OCI-LY1 (cell line): ENCODE measurements at regions not wholly inside any gene's neighbourhood (a gene's known extent, or its start where the extent isn't known, plus 50 kb on each side); places are given as distances from the start of the nearest gene placed in this dataset.

Source experiments
- EZH2 ChIP-seq: fragments of 200-600 bp; sonication (generic), shearing (Covaris generic); IDR thresholded peaks from 2 replicates; pipeline ENCODE4 v1.8.0; 2017; ENCODE audit warnings: borderline replicate concordance, mixed run types, mild to moderate bottlenecking, antibody characterized with exemption, low read length, moderate library complexity, mixed read lengths
- TF ChIP-seq, protein P1 (sequence below): fragments of 200-600 bp; sonication (generic), shearing (Covaris generic); IDR thresholded peaks from 2 replicates; pipeline ENCODE4 v1.5.1; 2017; ENCODE audit warnings: mild to moderate bottlenecking, antibody characterized with exemption, low read length, moderate library complexity, mixed read lengths

DNA sequence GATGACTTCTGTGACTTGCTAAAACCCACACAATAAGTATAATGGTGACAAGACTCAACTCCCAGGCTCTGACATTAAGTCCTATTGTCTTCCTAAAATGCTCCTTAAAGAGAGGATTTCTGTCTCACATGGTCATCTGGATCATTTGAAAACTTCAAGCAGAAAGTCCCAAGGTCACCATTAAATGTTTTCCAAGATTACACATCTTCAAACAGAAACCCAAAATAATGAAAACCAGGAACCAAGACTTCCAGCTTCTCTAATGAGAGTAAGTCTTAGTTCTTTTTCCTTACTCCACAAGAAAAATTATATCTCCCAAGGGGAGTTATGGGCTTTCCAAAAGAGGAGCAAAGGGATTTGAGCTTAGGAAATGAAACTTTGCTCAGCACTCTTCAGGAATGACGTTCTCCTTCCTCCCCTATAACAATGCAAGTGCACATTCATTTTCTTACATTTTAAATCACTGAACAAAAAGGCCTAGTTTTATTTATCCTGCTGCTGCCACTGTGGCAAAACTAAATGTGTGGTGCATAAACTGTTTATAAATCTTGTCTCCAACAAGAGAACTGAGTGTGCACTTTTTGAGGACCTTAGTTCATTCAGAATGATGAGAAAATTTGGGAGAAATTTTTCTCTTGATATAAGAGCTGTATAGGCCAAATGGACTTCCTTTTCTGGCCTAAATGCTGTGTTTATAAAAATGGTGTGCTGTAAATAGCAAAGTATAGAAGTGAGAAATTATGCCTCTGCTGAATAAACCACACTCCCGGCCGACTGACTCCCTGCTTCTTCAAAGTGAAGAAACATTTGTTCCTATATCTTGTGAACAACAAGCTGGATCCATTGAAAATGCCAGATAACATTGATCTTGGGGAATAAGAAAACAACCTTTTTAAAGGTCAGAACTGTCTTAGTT is 148.4 kb upstream of the PLEKHG7 start:
- TF ChIP-seq, protein P1, sequence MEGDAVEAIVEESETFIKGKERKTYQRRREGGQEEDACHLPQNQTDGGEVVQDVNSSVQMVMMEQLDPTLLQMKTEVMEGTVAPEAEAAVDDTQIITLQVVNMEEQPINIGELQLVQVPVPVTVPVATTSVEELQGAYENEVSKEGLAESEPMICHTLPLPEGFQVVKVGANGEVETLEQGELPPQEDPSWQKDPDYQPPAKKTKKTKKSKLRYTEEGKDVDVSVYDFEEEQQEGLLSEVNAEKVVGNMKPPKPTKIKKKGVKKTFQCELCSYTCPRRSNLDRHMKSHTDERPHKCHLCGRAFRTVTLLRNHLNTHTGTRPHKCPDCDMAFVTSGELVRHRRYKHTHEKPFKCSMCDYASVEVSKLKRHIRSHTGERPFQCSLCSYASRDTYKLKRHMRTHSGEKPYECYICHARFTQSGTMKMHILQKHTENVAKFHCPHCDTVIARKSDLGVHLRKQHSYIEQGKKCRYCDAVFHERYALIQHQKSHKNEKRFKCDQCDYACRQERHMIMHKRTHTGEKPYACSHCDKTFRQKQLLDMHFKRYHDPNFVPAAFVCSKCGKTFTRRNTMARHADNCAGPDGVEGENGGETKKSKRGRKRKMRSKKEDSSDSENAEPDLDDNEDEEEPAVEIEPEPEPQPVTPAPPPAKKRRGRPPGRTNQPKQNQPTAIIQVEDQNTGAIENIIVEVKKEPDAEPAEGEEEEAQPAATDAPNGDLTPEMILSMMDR: no peak
- no peak for TF ChIP-seq EZH2
